ENCODE measurements at regions not wholly inside any gene's neighbourhood (a gene's known extent, or its start where the extent isn't known, plus 50 kb on each side); places are given as distances from the start of the nearest gene placed in this dataset.

- H3K27ac ChIP-seq (ENCODE audit: low read depth, low read length): no peak overlapping the region
- no peaks in the 10 kb centered on the region for H3F3A ChIP-seq (ENCODE audit: insufficient read depth)
- no peak overlapping the region for H3K4me3 ChIP-seq (ENCODE audit: insufficient read depth, low read length, poor library complexity, severe bottlenecking)
- H3K79me2 ChIP-seq (ENCODE audit: insufficient read depth, low read length): no peaks in the 10 kb centered on the region
- no peaks in the 10 kb centered on the region for H3K9me2 ChIP-seq (replicated peaks; ENCODE audit: insufficient read depth, low read length)
- H3K27me3 ChIP-seq (ENCODE audit: low read length): no peaks in the 10 kb centered on the region
- no peak overlapping the region for H2AFZ ChIP-seq (ENCODE audit: low read depth, low read length, severe bottlenecking)
- H3K36me3 ChIP-seq (ENCODE audit: low read length): no peaks in the 10 kb centered on the region
- no peak overlapping the region for H3K9ac ChIP-seq (ENCODE audit: low read length)
- H4K20me1 ChIP-seq (ENCODE audit: low read depth, low read length): no peaks in the 10 kb centered on the region
- H3K9me3 ChIP-seq (ENCODE audit: insufficient read depth, low read length): no peaks in the 10 kb centered on the region
- no peak overlapping the region for H3K4me2 ChIP-seq (ENCODE audit: low read depth, low read length, poor library complexity, severe bottlenecking)
- TF ChIP-seq EZH2phosphoT487 (conservative IDR thresholded peaks at IDR 0.05; ENCODE audit: low read length) (no peak), CTCF (IDR thresholded peaks at IDR 0.05; ENCODE audit: insufficient read depth, low read length, poor library complexity, severe bottlenecking) (no peak)
Measured at GRCh38 chr6:14444295-14444972, 326.9 kb downstream of the CD83 start.

GRCh38 chr6:14447240-14447639, 329.7 kb downstream of the CD83 start:
- Histone ChIP-seq H3K79me2 (ENCODE audit: insufficient read depth, low read length) (no peaks in the 10 kb centered on the region), H3K9ac (ENCODE audit: low read length) (no peak overlapping the region), H3K36me3 (ENCODE audit: low read length) (no peaks in the 10 kb centered on the region), H3K4me3 (ENCODE audit: insufficient read depth, low read length, poor library complexity, severe bottlenecking) (no peak overlapping the region), H4K20me1 (ENCODE audit: low read depth, low read length) (no peaks in the 10 kb centered on the region), H3K4me2 (ENCODE audit: low read depth, low read length, poor library complexity, severe bottlenecking) (no peak overlapping the region), H3K27ac (ENCODE audit: low read depth, low read length) (no peak overlapping the region), H3F3A (ENCODE audit: insufficient read depth) (no peaks in the 10 kb centered on the region), H2AFZ (ENCODE audit: low read depth, low read length, severe bottlenecking) (no peak overlapping the region), H3K9me3 (ENCODE audit: insufficient read depth, low read length) (no peaks in the 10 kb centered on the region), H3K27me3 (ENCODE audit: low read length) (no peaks in the 10 kb centered on the region), H3K9me2 (replicated peaks; ENCODE audit: insufficient read depth, low read length) (no peaks in the 10 kb centered on the region)
- TF ChIP-seq CTCF (IDR thresholded peaks at IDR 0.05; ENCODE audit: insufficient read depth, low read length, poor library complexity, severe bottlenecking) (no peak), EZH2phosphoT487 (conservative IDR thresholded peaks at IDR 0.05; ENCODE audit: low read length) (no peak)

- Histone ChIP-seq H2AFZ (ENCODE audit: low read depth, low read length, severe bottlenecking) (no peak overlapping the region), H3K27me3 (ENCODE audit: low read length) (no peaks in the 10 kb centered on the region), H3K36me3 (ENCODE audit: low read length) (no peaks in the 10 kb centered on the region), H4K20me1 (ENCODE audit: low read depth, low read length) (no peaks in the 10 kb centered on the region), H3K9me2 (replicated peaks; ENCODE audit: insufficient read depth, low read length) (no peaks in the 10 kb centered on the region), H3K4me3 (ENCODE audit: insufficient read depth, low read length, poor library complexity, severe bottlenecking) (no peak overlapping the region), H3K4me2 (ENCODE audit: low read depth, low read length, poor library complexity, severe bottlenecking) (no peak overlapping the region), H3K9me3 (ENCODE audit: insufficient read depth, low read length) (no peaks in the 10 kb centered on the region), H3F3A (ENCODE audit: insufficient read depth) (no peaks in the 10 kb centered on the region), H3K79me2 (ENCODE audit: insufficient read depth, low read length) (no peaks in the 10 kb centered on the region), H3K27ac (ENCODE audit: low read depth, low read length) (no peak overlapping the region), H3K9ac (ENCODE audit: low read length) (no peak overlapping the region)
- TF ChIP-seq CTCF (IDR thresholded peaks at IDR 0.05; ENCODE audit: insufficient read depth, low read length, poor library complexity, severe bottlenecking) (no peak), EZH2phosphoT487 (conservative IDR thresholded peaks at IDR 0.05; ENCODE audit: low read length) (no peak)
Measured at GRCh38 chr6:14448246-14448645, 330.7 kb downstream of the CD83 start.
